GM12874 (cell line): ENCODE measurements at regions not wholly inside any gene's neighbourhood (a gene's known extent, or its start where the extent isn't known, plus 50 kb on each side); places are given as distances from the start of the nearest gene placed in this dataset.

Source experiments
- TF ChIP-seq, protein P1 (sequence below): IDR thresholded peaks from 2 replicates; pipeline ENCODE4 v1.5.1; 2011; ENCODE audit warnings: low read depth, mild to moderate bottlenecking, control low read depth, low read length, moderate library complexity; ENCODE audit not compliant: insufficient read depth

DNA sequence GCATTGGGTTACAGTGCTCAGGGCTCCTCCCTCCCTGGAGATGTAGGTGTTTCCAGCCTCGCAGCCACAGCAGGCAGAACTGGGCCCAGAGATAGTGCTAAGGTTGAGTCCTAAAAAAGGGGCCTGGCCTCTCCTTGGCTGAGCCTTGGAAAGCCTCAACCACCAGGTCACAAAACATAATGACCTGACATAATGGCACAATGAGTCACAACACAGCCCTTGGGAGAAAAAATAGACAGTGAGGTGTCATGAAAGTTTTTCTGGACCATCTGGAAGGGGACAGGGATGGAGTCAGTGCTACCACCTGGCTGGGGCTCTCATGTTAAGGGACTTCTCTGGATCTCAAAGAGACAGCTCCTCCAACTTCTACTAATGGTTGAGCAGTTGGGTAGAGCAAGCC is 92.4 kb upstream of the LCLAT1 start:
- TF ChIP-seq, protein P1, sequence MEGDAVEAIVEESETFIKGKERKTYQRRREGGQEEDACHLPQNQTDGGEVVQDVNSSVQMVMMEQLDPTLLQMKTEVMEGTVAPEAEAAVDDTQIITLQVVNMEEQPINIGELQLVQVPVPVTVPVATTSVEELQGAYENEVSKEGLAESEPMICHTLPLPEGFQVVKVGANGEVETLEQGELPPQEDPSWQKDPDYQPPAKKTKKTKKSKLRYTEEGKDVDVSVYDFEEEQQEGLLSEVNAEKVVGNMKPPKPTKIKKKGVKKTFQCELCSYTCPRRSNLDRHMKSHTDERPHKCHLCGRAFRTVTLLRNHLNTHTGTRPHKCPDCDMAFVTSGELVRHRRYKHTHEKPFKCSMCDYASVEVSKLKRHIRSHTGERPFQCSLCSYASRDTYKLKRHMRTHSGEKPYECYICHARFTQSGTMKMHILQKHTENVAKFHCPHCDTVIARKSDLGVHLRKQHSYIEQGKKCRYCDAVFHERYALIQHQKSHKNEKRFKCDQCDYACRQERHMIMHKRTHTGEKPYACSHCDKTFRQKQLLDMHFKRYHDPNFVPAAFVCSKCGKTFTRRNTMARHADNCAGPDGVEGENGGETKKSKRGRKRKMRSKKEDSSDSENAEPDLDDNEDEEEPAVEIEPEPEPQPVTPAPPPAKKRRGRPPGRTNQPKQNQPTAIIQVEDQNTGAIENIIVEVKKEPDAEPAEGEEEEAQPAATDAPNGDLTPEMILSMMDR, result no peak

DNA sequence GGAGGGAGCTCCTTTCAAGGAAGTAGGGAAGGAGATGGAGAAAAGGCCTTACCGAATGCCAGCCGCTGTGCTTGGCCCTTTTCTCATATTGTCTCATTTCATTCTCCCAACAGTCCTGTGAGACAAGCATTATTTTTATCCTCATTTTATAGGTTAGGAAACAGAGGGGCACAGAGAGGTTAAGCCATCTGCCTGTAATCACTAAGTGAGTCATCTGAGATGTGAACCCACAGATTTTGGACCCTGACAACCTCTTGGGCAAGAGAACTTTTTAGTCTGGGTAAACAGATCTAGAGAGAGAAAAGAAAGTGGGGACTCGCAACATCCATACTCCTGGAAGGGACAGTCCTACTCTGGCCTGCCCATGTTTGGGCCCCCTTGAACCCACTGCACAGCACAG is 91.7 kb upstream of the LCLAT1 start:
- TF ChIP-seq, protein P1, result no peak

DNA sequence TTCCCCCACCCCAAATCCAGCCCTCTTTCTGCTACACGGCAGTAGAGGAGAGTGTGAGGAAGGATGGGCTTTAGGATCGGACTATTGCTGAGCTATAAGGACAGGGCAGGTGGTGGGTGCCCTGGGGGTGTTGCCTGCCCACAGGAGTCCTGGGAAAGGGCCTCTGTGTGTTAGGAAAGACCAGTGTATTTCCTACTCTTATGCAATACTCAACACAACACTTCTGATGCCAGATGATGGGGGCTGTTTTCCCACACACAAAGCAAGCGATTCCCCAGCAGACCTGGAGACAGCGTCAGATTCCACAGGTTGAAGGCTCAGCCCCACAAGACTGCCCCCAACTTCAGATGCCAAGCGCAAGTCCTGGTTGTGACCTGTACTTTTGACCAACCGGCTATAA is 91.0 kb upstream of the LCLAT1 start:
- TF ChIP-seq, protein P1, result no peak

DNA sequence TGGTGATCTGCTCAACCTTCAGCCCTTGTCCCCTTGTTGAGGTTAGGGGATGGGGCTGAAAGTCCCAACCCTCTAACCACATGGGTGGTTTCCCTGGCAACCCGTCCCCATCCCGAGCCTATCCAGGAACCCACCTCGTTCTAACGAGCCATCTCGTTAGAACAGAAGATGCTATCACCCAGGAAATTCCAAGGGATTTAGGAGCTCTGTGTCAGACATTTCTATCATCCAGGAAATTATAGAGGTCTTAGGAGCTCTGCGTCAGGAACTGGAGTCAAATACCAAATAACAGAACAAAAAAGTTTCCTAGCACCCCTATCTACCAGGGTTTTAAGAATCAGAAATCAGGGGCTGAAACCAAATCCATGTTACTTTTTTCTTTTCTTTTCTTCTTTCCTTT is 90.3 kb upstream of the LCLAT1 start:
- TF ChIP-seq, protein P1, result no peak

DNA sequence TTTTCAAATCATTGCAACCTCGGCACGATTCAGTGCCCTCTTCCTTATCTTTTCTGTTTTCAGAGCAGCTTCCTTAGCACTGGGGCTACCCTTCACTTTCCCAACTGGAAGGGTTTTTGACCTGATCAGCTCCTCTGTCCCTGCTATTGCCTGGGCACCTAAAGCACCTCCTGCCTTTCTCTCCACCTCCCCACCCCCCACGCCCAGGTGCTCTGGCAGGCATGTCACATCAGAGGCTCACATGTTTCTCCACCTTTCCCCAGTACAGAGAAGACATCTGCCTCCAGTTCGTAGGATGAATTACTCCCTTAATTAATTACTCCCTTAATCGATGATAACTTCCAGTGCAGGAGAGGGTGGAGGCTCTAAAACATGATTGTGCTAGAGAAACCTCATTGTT is 88.7 kb upstream of the LCLAT1 start:
- TF ChIP-seq, protein P1, result no peak

DNA sequence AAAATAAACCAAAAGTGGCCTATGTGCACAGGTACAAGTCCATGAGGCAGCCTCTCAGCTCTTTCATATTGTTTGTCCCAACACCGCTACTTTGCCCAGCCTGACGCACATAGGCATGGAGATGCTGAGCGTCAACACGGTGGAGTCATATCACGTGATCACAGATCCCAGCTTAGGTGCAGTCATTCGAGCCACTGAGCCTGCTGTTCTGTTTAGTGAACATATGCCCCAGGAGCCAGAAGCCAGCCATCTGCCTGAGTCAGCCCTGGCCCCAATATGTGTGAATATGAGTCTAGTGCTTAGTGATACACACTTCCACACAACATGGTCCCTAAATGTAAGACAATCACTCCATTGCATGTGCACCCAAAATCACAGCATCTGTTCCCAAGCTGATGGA is 88.2 kb upstream of the LCLAT1 start:
- TF ChIP-seq, protein P1, result no peak

DNA sequence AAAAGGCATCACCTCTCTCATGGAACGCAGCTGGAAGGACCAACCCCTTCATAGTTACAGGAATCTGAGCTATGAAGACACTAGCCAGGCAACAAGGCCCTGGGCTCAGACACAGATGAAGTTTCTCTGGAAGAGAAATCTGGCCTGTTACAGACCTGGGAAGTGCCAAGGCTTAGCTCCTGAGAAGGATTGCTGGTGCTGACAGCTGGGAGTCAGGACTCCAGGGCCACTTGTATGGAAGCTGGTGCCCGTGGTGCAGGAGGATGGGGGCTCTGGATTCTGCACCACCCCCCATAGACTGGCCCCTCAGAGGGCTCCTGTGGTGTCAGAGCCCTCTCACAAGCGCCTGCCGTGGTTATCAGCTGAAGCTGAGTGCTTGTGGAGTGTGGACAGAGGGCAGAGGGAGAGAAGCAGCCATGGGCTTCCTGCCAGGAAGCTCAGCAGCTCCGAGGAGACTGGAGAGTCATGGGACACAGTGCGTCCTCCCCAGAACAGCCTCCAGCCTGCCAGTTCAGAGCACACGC is 87.3 kb upstream of the LCLAT1 start:
- TF ChIP-seq, protein P1, result no peak
